Endothelial cell (in vitro differentiated cells): ENCODE measurements at regions not wholly inside any gene's neighbourhood (a gene's known extent, or its start where the extent isn't known, plus 50 kb on each side); places are given as distances from the start of the nearest gene placed in this dataset.

Experiments
- DNase-seq: peaks from one replicate; pipeline ENCODE4 v3.0.0; 2021; ENCODE audit warnings: low spot score
- H3K27ac Mint-ChIP-seq: one replicate; pipeline ENCODE4 v1.8.0; 2021; ENCODE audit warnings: mixed read lengths, inconsistent platforms; ENCODE audit not compliant: unreplicated experiment
- H3K27me3 Mint-ChIP-seq: one replicate; pipeline ENCODE4 v1.8.0; 2021; ENCODE audit warnings: mild to moderate bottlenecking, moderate library complexity, mixed read lengths, inconsistent platforms; ENCODE audit not compliant: unreplicated experiment
- H3K36me3 Mint-ChIP-seq: one replicate; pipeline ENCODE4 v1.8.0; 2021; ENCODE audit warnings: mild to moderate bottlenecking, low read depth, mixed read lengths, inconsistent platforms; ENCODE audit not compliant: unreplicated experiment
- H3K4me1 Mint-ChIP-seq: one replicate; pipeline ENCODE4 v1.8.0; 2021; ENCODE audit warnings: mild to moderate bottlenecking, mixed read lengths, inconsistent platforms; ENCODE audit not compliant: unreplicated experiment
- H3K4me3 Mint-ChIP-seq: one replicate; pipeline ENCODE4 v1.8.0; 2021; ENCODE audit warnings: mild to moderate bottlenecking, mixed read lengths, inconsistent platforms; ENCODE audit not compliant: unreplicated experiment
- H3K9me3 Mint-ChIP-seq: one replicate; pipeline ENCODE4 v1.8.0; 2021; ENCODE audit warnings: mixed read lengths, inconsistent platforms; ENCODE audit not compliant: unreplicated experiment
- CTCF ChIP-seq: fragments of 200-600 bp; sonication (generic); IDR thresholded peaks from one replicate; pipeline ENCODE4 v1.5.0; 2021; ENCODE audit warnings: antibody characterized with exemption; ENCODE audit not compliant: unreplicated experiment

- H3K27ac Mint-ChIP-seq: no peak overlapping the region
- H3K4me1 Mint-ChIP-seq: peaks cover 36% of the 10 kb centered on the region
- no peaks in the 10 kb centered on the region for H3K27me3 Mint-ChIP-seq
- TF ChIP-seq CTCF: no peak
- H3K9me3 Mint-ChIP-seq: no peaks in the 10 kb centered on the region
- DNase-seq: no peak
- H3K4me3 Mint-ChIP-seq: no peak overlapping the region
- H3K36me3 Mint-ChIP-seq: peaks cover 9% of the 10 kb centered on the region
Observed at GRCh38 chr9:536597-537511, 304.6 kb upstream of the DMRT1 start.

DNA sequence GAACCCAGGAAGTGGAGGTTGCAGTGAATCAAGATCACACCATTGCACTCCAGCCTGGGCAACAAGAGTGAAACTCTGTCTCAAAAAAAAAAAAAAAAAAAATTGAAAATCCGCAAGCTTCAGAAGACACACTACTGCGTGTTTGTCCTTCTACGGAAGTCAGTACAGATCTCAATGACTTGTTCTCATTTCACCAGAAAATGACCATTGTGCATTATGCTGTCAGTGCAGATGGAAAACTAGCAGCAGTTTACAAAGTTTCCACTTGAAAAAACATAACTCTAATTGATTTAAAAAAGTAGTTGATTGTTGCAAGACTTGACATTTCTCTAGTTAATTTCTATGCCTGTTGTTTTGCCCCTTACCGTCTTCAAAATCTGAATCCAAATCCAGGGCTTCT, 298.0 kb upstream of the DMRT1 start:
- H3K4me1 Mint-ChIP-seq: peaks cover 29% of the 10 kb centered on the region
- peaks cover 3% of the 10 kb centered on the region for H3K27me3 Mint-ChIP-seq
- peaks cover 13% of the 10 kb centered on the region for H3K36me3 Mint-ChIP-seq
- no peak overlapping the region for H3K27ac Mint-ChIP-seq
- no peaks in the 10 kb centered on the region for H3K9me3 Mint-ChIP-seq
- DNase-seq: no peak
- TF ChIP-seq CTCF: no peak
- no peak overlapping the region for H3K4me3 Mint-ChIP-seq

GRCh38 chr9:545480-545879, 296.0 kb upstream of the DMRT1 start:
- no peak for DNase-seq
- Mint-ChIP-seq H3K27me3 (peaks cover 5% of the 10 kb centered on the region), H3K27ac (peak overlapping the region; percentile 8), H3K9me3 (no peaks in the 10 kb centered on the region), H3K36me3 (peaks cover 13% of the 10 kb centered on the region), H3K4me1 (peaks cover 44% of the 10 kb centered on the region), H3K4me3 (peak overlapping the region; percentile 34)
- no peak for TF ChIP-seq CTCF

- peak overlapping the region; percentile 91 for H3K27ac Mint-ChIP-seq
- DNase-seq: no peak
- H3K27me3 Mint-ChIP-seq: peaks cover 5% of the 10 kb centered on the region
- H3K9me3 Mint-ChIP-seq: no peaks in the 10 kb centered on the region
- H3K4me3 Mint-ChIP-seq: no peak overlapping the region
- H3K36me3 Mint-ChIP-seq: peaks cover 12% of the 10 kb centered on the region
- H3K4me1 Mint-ChIP-seq: peaks cover 50% of the 10 kb centered on the region
- no peak for TF ChIP-seq CTCF
Observed at GRCh38 chr9:546235-546634, 295.3 kb upstream of the DMRT1 start.

- Mint-ChIP-seq H3K27ac (peak overlapping the region; percentile 91), H3K4me3 (peak overlapping the region; percentile 70), H3K27me3 (peaks cover 5% of the 10 kb centered on the region), H3K36me3 (peaks cover 10% of the 10 kb centered on the region), H3K4me1 (peaks cover 50% of the 10 kb centered on the region), H3K9me3 (no peaks in the 10 kb centered on the region)
- TF ChIP-seq CTCF: no peak
- DNase-seq: peak; percentile 4
Observed at GRCh38 chr9:546797-547223, 294.7 kb upstream of the DMRT1 start.
